Adrenal gland (tissue), 9 donors: ENCODE measurements at regions not wholly inside any gene's neighbourhood (a gene's known extent, or its start where the extent isn't known, plus 50 kb on each side); places are given as distances from the start of the nearest gene placed in this dataset.

Source experiments
- DNase-seq, 7 donors: peaks; one replicate each; pipeline ENCODE4 v3.0.0-alpha.2; 2019 to 2020
- H3K27ac ChIP-seq, 5 donors: fragments of 200-600 bp; sonication (generic) in 4 of 5; 1 replicate in 3 of 5; 2 replicates in 2 of 5; pipeline versions ENCODE4 v1.5.1 to v1.8.0; 2016 to 2020; ENCODE audit warnings: mild to moderate bottlenecking in 1 of 5
- H3K27me3 ChIP-seq: fragments of 200-600 bp; 2 replicates; pipeline ENCODE4 v1.8.0; 2021
- H3K36me3 ChIP-seq, 2 donors: fragments of 200-600 bp; replicated peaks in 1 of 2; 1 replicate in 1 of 2; 2 replicates in 1 of 2; pipeline versions ENCODE4 v1.5.1 to v1.8.0; 2018 to 2022
- H3K4me1 ChIP-seq, 2 donors: fragments of 200-600 bp; replicated peaks in 1 of 2; 1 replicate in 1 of 2; 2 replicates in 1 of 2; pipeline versions ENCODE4 v1.5.1 to v1.8.0; 2018 to 2021
- H3K4me3 ChIP-seq, 4 donors: fragments of 200-600 bp; sonication (generic) in 3 of 4; one replicate each; pipeline ENCODE4 v1.5.1; 2016 to 2018
- H3K9me3 ChIP-seq, 3 donors: fragments of 200-600 bp; sonication (generic) in 1 of 3; replicated peaks in 1 of 3; 1 replicate in 2 of 3; 2 replicates in 1 of 3; pipeline versions ENCODE4 v1.5.1 to v1.8.0; 2016 to 2021
- CTCF ChIP-seq, 6 experiments: fragments of 450-650 bp in 4 of 6; fragments of 200-600 bp in 2 of 6; sonication (generic) in 1 of 6; IDR thresholded peaks; 1 replicate in 5 of 6; 2 replicates in 1 of 6; pipeline versions ENCODE4 v1.5.1 to v1.8.0; 2016 to 2021; ENCODE audit warnings: antibody characterized with exemption in 6 of 6, mild to moderate bottlenecking in 2 of 6, moderate library complexity in 1 of 6
- POLR2A ChIP-seq, 2 donors: fragments of 450-650 bp; IDR thresholded peaks; one replicate each; pipeline ENCODE4 v1.6.1; 2017; ENCODE audit warnings: antibody characterized with exemption in 2 of 2, mild to moderate bottlenecking in 2 of 2, moderate library complexity in 1 of 2
- WGBS, 4 donors: extraction: QIAGEN DNeasy Blood & Tissue Kit in 2 of 4; methylation state at CpG; one replicate each; pipeline versions ENCODE4 v1.1.5 to v1.1.7; 2013 to 2017; 5-methylcytosine and 5-hydroxymethylcytosine counted together
- intact Hi-C, 2 donors: fragments of 100-400 bp; cut with DNase I; formaldehyde crosslinking; loops; one replicate each; pipeline versions ENCODE4 v1.14.1 to v1.15.0; 2022 to 2023
- donor health status: healthy with polysubstance abuse.
- donor health status: Bipolar disorder and iron deficiency.
- donor health status: DM: yes; HTN: yes; CAD: no.
- donor health status: DM: no; HTN: no; CAD: no.
- donor health status: DM: no; HTN: no; CAD: no.

DNA sequence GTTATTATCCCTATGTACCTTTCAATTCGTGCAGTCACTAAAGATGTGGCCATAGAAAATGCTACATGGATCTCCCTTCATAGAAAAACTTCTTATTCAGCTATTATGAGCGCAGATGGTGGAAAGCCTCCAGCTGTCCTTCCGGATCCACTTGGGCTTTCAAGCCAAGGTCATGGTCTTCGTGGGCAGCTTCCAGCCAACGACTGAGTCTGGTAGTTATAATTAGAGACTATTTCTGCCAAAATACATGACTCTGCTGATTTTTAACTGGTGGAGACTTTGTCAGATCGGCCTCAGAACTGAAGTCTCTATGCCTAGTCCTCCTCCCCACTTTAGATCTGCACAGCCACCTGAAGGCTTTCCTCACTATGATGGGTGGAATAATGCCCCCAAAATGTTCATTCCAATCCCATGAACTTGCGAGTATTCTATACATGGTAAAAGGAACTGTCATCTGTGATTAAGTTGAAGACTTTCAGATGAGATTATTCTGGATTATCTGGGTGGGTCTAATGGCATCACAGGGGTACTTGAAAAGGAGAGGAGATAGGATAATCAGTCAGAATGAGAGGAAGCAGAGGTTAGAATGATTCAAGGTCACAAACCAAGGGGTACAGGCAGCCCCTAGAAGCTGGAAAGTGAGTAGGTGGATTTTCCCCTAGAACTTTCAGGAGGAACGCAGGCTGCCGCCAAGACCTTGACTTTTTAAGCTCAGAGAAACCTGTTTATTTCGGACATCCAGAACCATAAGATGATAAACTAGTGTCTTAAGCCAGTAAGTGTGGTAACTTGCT lies 171.1 kb upstream of the CXCL13 start:
- H3K9me3 ChIP-seq: no peaks in the 10 kb centered on the region
- peak; percentile 50 to 88 (median 73) for DNase-seq
- no peaks in the 10 kb centered on the region for H3K36me3 ChIP-seq
- TF ChIP-seq CTCF (IDR thresholded peaks at IDR 0.05) (no peak), POLR2A (IDR thresholded peaks at IDR 0.05) (no peak)
- intact Hi-C loops: loop anchor here in 1 of 2 donors (5.0 kb wide), 1 partner anchor 47 kb away; no protein-coding TSS in a partner anchor
- H3K4me3 ChIP-seq: no peak overlapping the region
- peaks cover 19 to 26% of the 10 kb centered on the region in 2 donors for H3K4me1 ChIP-seq
- H3K27me3 ChIP-seq: no peaks in the 10 kb centered on the region
- H3K27ac ChIP-seq: peak overlapping the region in 4 of 5 donors; percentile 27 to 71 (median 53)
- WGBS, 4 donors: 31 to 43% (median 34%) methylated on average over 10 of the region's 10 CpGs

DNA sequence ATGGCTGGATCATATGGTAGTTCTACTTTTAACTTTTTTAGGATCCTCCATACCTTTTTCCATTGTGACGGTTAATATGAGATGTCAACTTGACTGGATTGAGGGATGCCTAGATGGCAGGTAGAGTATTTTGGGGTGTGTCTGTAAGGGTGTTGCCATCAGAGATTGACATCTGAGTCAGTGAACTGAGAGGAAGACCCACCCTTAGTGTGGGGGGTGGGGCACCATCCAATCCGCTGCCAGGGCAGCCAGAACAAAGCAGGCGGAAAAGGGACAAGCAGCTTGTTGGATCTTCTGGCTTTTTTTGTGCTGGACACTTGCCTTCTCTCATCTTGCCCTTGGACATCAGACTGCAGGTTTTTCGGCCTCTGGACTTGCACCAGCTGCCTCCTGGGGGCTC lies 168.5 kb upstream of the CXCL13 start:
- H3K36me3 ChIP-seq: no peaks in the 10 kb centered on the region
- TF ChIP-seq CTCF (IDR thresholded peaks at IDR 0.05): no peak
- no peak for TF ChIP-seq POLR2A (IDR thresholded peaks at IDR 0.05)
- peaks cover 19 to 26% of the 10 kb centered on the region in 2 donors for H3K4me1 ChIP-seq
- no peak overlapping the region for H3K27ac ChIP-seq
- no peak overlapping the region for H3K4me3 ChIP-seq
- no peaks in the 10 kb centered on the region for H3K27me3 ChIP-seq
- intact Hi-C loops: no loop called here
- WGBS, 4 donors: 91 to 99% (median 97%) methylated on average over 4 of the region's 4 CpGs
- no peaks in the 10 kb centered on the region for H3K9me3 ChIP-seq
- DNase-seq: no peak

DNA sequence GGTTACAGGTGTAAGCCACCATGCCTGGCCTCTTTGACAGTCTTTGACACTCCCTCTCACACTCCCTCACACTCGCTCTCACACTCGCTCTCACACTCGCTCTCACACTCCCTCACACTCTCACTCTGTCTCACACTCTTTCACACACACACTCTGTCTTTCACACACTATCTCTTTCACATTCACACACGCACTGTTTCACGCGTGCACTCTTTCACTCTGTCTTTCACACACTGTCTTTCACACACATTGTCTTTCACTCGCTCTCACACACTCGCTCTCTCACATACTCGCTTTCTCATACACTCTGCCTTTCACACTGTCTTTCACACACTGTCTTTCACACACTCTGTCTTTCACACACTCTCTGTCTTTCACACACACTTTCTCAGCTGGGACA lies 167.1 kb upstream of the CXCL13 start:
- H3K36me3 ChIP-seq: no peaks in the 10 kb centered on the region
- no peaks in the 10 kb centered on the region for H3K9me3 ChIP-seq
- DNase-seq: no peak
- no peak overlapping the region for H3K4me3 ChIP-seq
- peaks cover 15% of the 10 kb centered on the region in 2 donors for H3K4me1 ChIP-seq
- 91 to 96% (median 96%) methylated on average over 9 of the region's 9 CpGs for WGBS, 4 donors
- TF ChIP-seq POLR2A (IDR thresholded peaks at IDR 0.05): no peak
- TF ChIP-seq CTCF (IDR thresholded peaks at IDR 0.05): no peak
- no peaks in the 10 kb centered on the region for H3K27me3 ChIP-seq
- H3K27ac ChIP-seq: no peak overlapping the region
- intact Hi-C loops: no loop called here

- no peaks in the 10 kb centered on the region for H3K27me3 ChIP-seq
- no peak overlapping the region for H3K4me3 ChIP-seq
- DNase-seq: no peak
- 82 to 93% (median 91%) methylated on average over 1 of the region's 1 CpG for WGBS, 4 donors
- no peaks in the 10 kb centered on the region for H3K36me3 ChIP-seq
- peaks cover 8 to 12% of the 10 kb centered on the region in 2 donors for H3K4me1 ChIP-seq
- no peaks in the 10 kb centered on the region for H3K9me3 ChIP-seq
- TF ChIP-seq CTCF (IDR thresholded peaks at IDR 0.05): no peak
- TF ChIP-seq POLR2A (IDR thresholded peaks at IDR 0.05): no peak
- H3K27ac ChIP-seq: no peak overlapping the region
- intact Hi-C loops: no loop called here
Observed at GRCh38 chr4:77443941-77444340, 161.7 kb upstream of the CXCL13 start.
